B cell (primary cell): ENCODE measurements at regions not wholly inside any gene's neighbourhood (a gene's known extent, or its start where the extent isn't known, plus 50 kb on each side); places are given as distances from the start of the nearest gene placed in this dataset.

Source experiments
- ATAC-seq: fragments of 200-7000 bp; cut with Tn5 transposase; one replicate; pipeline ENCODE4 v1.10.0; 2021; ENCODE audit warnings: low read depth, mild to moderate bottlenecking, moderate number of reproducible peaks, moderate library complexity
- CTCF ChIA-PET: fragments of 350-600 bp; sonication (Branson Sonifier 250); formaldehyde crosslinking; loops from one replicate; lab custom pipeline; 2021; ENCODE audit warnings: antibody characterized with exemption, inconsistent platforms; lab: Charles Lee
- POLR2A ChIA-PET: fragments of 350-600 bp; sonication (Branson Sonifier 250); formaldehyde crosslinking; loops from one replicate; lab custom pipeline; 2021; ENCODE audit warnings: antibody characterized with exemption; lab: Charles Lee
- DNase-seq: peaks from one replicate; pipeline ENCODE4 v3.0.0; 2013
- H2AFZ ChIP-seq: 2 replicates; pipeline ENCODE4 v1.6.1; 2012; ENCODE audit warnings: mild to moderate bottlenecking, low read depth, low read length; ENCODE audit not compliant: insufficient read depth, poor library complexity, severe bottlenecking
- H3K27ac ChIP-seq, 2 donors: 1 replicate in 1 of 2; 2 replicates in 1 of 2; pipeline ENCODE4 v1.5.1; 2012 to 2013; ENCODE audit warnings: low read length in 2 of 2, mild to moderate bottlenecking in 2 of 2, moderate library complexity in 1 of 2
- H3K27me3 ChIP-seq, 4 experiments: fragments of 200-600 bp in 1 of 4; sonication (generic) in 1 of 4; replicated peaks in 1 of 4; 1 replicate in 2 of 4; 2 replicates in 2 of 4; pipeline versions ENCODE4 v1.6.1 to v1.7.0; 2013 to 2016; ENCODE audit warnings: low read length in 3 of 4, mild to moderate bottlenecking in 2 of 4, mixed read lengths in 1 of 4, moderate library complexity in 1 of 4; ENCODE audit not compliant: insufficient read depth in 4 of 4, control insufficient read depth in 3 of 4; ENCODE audit errors: control extremely low read depth in 1 of 4
- H3K36me3 ChIP-seq, 2 experiments: replicated peaks in 1 of 2; 1 replicate in 1 of 2; 2 replicates in 1 of 2; pipeline versions ENCODE4 v1.6.1 to v1.7.1; 2013; ENCODE audit warnings: low read length in 1 of 2; ENCODE audit not compliant: insufficient read depth in 2 of 2, control insufficient read depth in 1 of 2; ENCODE audit errors: control extremely low read depth in 1 of 2, extremely low read depth in 1 of 2
- H3K4me1 ChIP-seq, 2 donors: fragments of 200-600 bp in 1 of 2; sonication (generic) in 1 of 2; 1 replicate in 1 of 2; 2 replicates in 1 of 2; pipeline versions ENCODE4 v1.5.1 to v1.6.1; 2013 to 2017; ENCODE audit warnings: low read length in 2 of 2; ENCODE audit not compliant: control insufficient read depth in 2 of 2, insufficient read depth in 2 of 2
- H3K4me2 ChIP-seq: replicated peaks from 2 replicates; pipeline ENCODE3; 2012; ENCODE audit warnings: mild to moderate bottlenecking, low read depth, low read length; ENCODE audit not compliant: poor library complexity, severe bottlenecking
- H3K4me3 ChIP-seq, 5 experiments: fragments of 200-600 bp in 1 of 5; sonication (generic) in 1 of 5; 1 replicate in 3 of 5; 2 replicates in 2 of 5; pipeline versions ENCODE4 v1.5.1 to v1.7.0; 2011 to 2016; ENCODE audit warnings: low read length in 4 of 5, mild to moderate bottlenecking in 4 of 5, low read depth in 2 of 5, control low read depth in 1 of 5, moderate library complexity in 1 of 5; ENCODE audit not compliant: insufficient read depth in 1 of 5; ENCODE audit errors: control extremely low read depth in 1 of 5, extremely low read depth in 1 of 5
- H3K79me2 ChIP-seq: fragments of 200-600 bp; sonication (generic); one replicate; pipeline ENCODE4 v1.6.0; 2016; ENCODE audit warnings: low read length; ENCODE audit not compliant: control insufficient read depth, insufficient read depth
- H3K9ac ChIP-seq: fragments of 200-600 bp; sonication (generic); 2 replicates; pipeline ENCODE4 v1.6.1; 2017; ENCODE audit warnings: mild to moderate bottlenecking, low read length, moderate library complexity
- H3K9me3 ChIP-seq, 3 donors: one replicate each; pipeline versions ENCODE4 v1.6.1 to v1.7.1; 2013; ENCODE audit warnings: low read length in 2 of 3; ENCODE audit not compliant: control insufficient read depth in 2 of 3, insufficient read depth in 1 of 3; ENCODE audit errors: control extremely low read depth in 1 of 3
- H4K20me1 ChIP-seq: 2 replicates; pipeline ENCODE4 v1.6.0; 2012; ENCODE audit warnings: mild to moderate bottlenecking, low read length; ENCODE audit not compliant: insufficient read depth, control insufficient read depth, poor library complexity, severe bottlenecking
- H3K27ac Mint-ChIP-seq: one replicate; pipeline ENCODE4 v1.8.0; 2021; ENCODE audit warnings: mixed read lengths
- H3K27me3 Mint-ChIP-seq: one replicate; pipeline ENCODE4 v1.8.0; 2021; ENCODE audit warnings: mixed read lengths
- H3K4me1 Mint-ChIP-seq: one replicate; pipeline ENCODE4 v1.8.0; 2021; ENCODE audit warnings: mixed read lengths
- H3K4me3 Mint-ChIP-seq: one replicate; pipeline ENCODE4 v1.8.0; 2021; ENCODE audit warnings: mixed read lengths
- H3K9me3 Mint-ChIP-seq: one replicate; pipeline ENCODE4 v1.8.0; 2022; ENCODE audit warnings: mixed read lengths; ENCODE audit not compliant: insufficient read depth
- EZH2 ChIP-seq: IDR thresholded peaks from 2 replicates; pipeline ENCODE4 v1.6.1; 2012; ENCODE audit warnings: borderline replicate concordance, low read depth, mild to moderate bottlenecking, moderate library complexity, low read length; ENCODE audit not compliant: insufficient read depth, poor library complexity, severe bottlenecking
- WGBS: methylation state at CpG from one replicate; pipeline ENCODE4 v1.1.5; 2013; ENCODE audit warnings: missing lambda C conversion rate; ENCODE audit not compliant: insufficient coverage; 5-methylcytosine and 5-hydroxymethylcytosine counted together
- intact Hi-C: fragments of 100-400 bp; cut with micrococcal nuclease; formaldehyde crosslinking; loops from one replicate; pipeline ENCODE4 v1.10.0; 2022
- TF ChIP-seq, protein P1 (sequence below): fragments of 200-600 bp; IDR thresholded peaks from one replicate; pipeline ENCODE4 v1.8.0; 2022; ENCODE audit warnings: antibody characterized with exemption, mild to moderate bottlenecking

GRCh38 chr3:116977441-116977840, 267.9 kb downstream of the TUSC7 start:
- 57% methylated on average over 1 of the region's 1 CpG for WGBS
- Histone ChIP-seq H3K79me2 (no peaks in the 10 kb centered on the region), H3K4me2 (no peak overlapping the region), H3K27ac (no peak overlapping the region), H3K9me3 (no peaks in the 10 kb centered on the region), H3K27me3 (no peaks in the 10 kb centered on the region), H4K20me1 (no peaks in the 10 kb centered on the region), H3K36me3 (no peaks in the 10 kb centered on the region), H3K9ac (no peak overlapping the region), H3K4me1 (no peaks in the 10 kb centered on the region), H2AFZ (no peak overlapping the region), H3K4me3 (no peak overlapping the region)
- POLR2A ChIA-PET: no interaction called here
- Mint-ChIP-seq H3K27ac (no peak overlapping the region), H3K4me1 (no peaks in the 10 kb centered on the region), H3K9me3 (no peaks in the 10 kb centered on the region), H3K27me3 (no peaks in the 10 kb centered on the region), H3K4me3 (no peak overlapping the region)
- ATAC-seq: no peak
- CTCF ChIA-PET: no interaction called here
- TF ChIP-seq, protein P1, sequence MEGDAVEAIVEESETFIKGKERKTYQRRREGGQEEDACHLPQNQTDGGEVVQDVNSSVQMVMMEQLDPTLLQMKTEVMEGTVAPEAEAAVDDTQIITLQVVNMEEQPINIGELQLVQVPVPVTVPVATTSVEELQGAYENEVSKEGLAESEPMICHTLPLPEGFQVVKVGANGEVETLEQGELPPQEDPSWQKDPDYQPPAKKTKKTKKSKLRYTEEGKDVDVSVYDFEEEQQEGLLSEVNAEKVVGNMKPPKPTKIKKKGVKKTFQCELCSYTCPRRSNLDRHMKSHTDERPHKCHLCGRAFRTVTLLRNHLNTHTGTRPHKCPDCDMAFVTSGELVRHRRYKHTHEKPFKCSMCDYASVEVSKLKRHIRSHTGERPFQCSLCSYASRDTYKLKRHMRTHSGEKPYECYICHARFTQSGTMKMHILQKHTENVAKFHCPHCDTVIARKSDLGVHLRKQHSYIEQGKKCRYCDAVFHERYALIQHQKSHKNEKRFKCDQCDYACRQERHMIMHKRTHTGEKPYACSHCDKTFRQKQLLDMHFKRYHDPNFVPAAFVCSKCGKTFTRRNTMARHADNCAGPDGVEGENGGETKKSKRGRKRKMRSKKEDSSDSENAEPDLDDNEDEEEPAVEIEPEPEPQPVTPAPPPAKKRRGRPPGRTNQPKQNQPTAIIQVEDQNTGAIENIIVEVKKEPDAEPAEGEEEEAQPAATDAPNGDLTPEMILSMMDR: no peak
- TF ChIP-seq EZH2: no peak
- intact Hi-C loops: no loop called here
- DNase-seq: no peak

DNA sequence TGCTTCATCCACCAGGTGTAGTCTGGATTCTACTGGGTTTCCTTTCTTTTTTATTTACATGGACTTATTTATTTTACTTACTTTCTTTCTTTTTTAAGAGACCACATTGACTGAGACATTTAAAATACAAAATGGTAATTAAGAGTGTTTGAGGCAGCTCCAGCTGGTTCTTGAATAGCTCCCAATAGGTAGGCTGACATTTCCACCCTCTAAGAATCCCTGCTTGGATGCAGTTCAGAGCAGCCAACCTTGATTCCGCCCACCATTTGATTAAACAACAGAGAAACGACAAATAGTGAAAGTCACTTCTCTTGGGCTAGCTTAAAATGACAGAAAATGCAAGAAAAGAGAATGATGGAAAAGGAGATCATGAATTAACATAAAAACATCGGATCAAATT, 270.5 kb downstream of the TUSC7 start:
- WGBS: no CpG with 5 or more reads among the region's 3 CpGs

More for the DNA sequence above, 270.5 kb downstream of the TUSC7 start:
- Histone ChIP-seq H3K4me1 (no peaks in the 10 kb centered on the region), H3K79me2 (no peaks in the 10 kb centered on the region), H3K9ac (no peak overlapping the region), H2AFZ (no peak overlapping the region), H3K4me3 (no peak overlapping the region), H4K20me1 (no peaks in the 10 kb centered on the region), H3K36me3 (no peaks in the 10 kb centered on the region), H3K27me3 (no peaks in the 10 kb centered on the region), H3K27ac (no peak overlapping the region), H3K9me3 (no peaks in the 10 kb centered on the region), H3K4me2 (no peak overlapping the region)
- no peak for ATAC-seq
- intact Hi-C loops: no loop called here
- ChIA-PET POLR2A (no interaction called here), CTCF (no interaction called here)
- no peaks in the 10 kb centered on the region for H3K9me3 Mint-ChIP-seq
- no peaks in the 10 kb centered on the region for H3K27me3 Mint-ChIP-seq
- DNase-seq: no peak
- H3K4me1 Mint-ChIP-seq: no peaks in the 10 kb centered on the region
- TF ChIP-seq, protein P1: no peak
- TF ChIP-seq EZH2: no peak
- H3K4me3 Mint-ChIP-seq: no peak overlapping the region
- H3K27ac Mint-ChIP-seq: no peak overlapping the region
